ENCODE measurements at regions not wholly inside any gene's neighbourhood (a gene's known extent, or its start where the extent isn't known, plus 50 kb on each side); places are given as distances from the start of the nearest gene placed in this dataset.

DNA sequence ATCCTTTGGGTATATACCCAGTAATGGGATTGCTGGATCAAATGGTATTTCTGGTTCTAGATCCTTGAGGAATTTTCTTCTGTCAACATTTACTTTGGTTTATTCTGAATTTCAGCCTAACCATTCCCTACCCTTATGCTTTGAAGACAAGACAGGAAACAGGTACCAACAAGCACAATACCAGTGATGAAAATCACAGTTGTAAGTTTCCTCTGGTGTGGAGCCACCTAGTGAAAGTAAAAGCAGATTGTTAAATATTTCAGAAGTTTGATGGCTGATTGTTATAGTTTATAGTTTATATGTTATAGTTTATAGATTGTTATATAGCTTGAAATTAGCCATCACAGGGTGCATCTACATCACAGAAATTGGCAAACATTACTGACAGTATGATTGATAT is 104.5 kb upstream of the AGA start:
- H3K4me3 ChIP-seq (ENCODE audit: low read depth, low read length) = no peak overlapping the region
- TF ChIP-seq, protein P1, sequence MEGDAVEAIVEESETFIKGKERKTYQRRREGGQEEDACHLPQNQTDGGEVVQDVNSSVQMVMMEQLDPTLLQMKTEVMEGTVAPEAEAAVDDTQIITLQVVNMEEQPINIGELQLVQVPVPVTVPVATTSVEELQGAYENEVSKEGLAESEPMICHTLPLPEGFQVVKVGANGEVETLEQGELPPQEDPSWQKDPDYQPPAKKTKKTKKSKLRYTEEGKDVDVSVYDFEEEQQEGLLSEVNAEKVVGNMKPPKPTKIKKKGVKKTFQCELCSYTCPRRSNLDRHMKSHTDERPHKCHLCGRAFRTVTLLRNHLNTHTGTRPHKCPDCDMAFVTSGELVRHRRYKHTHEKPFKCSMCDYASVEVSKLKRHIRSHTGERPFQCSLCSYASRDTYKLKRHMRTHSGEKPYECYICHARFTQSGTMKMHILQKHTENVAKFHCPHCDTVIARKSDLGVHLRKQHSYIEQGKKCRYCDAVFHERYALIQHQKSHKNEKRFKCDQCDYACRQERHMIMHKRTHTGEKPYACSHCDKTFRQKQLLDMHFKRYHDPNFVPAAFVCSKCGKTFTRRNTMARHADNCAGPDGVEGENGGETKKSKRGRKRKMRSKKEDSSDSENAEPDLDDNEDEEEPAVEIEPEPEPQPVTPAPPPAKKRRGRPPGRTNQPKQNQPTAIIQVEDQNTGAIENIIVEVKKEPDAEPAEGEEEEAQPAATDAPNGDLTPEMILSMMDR (IDR thresholded peaks at IDR 0.05; ENCODE audit: control insufficient read depth, extremely low read depth, insufficient read depth) = 0 out of 2 replicates have a peak, but pooled peaks have one; percentile 6
- no peak for DNase-seq (ENCODE audit: low read depth)

DNA sequence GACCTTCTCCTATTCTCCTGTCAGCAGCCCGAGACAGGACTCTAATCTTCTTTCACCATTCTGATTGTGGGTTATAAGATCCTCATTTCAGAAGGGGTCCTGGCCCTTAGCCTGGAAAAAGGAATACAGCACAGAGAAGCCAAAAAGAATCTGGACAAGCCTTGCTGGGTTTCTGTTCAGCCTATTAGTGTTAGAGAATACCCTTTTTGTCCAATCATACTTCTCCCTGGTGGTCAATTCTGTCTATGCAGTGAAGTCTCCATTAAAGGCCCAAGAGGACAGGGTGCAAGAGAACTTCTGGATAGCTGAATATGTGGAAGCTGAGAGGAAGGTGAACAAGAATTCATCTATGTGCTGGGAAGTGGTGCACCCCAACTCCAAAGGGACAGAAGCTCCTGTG is 105.7 kb upstream of the AGA start:
- H3K4me3 ChIP-seq (ENCODE audit: low read depth, low read length) = no peak overlapping the region
- no peak for DNase-seq (ENCODE audit: low read depth)
- TF ChIP-seq, protein P1 (IDR thresholded peaks at IDR 0.05; ENCODE audit: control insufficient read depth, extremely low read depth, insufficient read depth) = no peak

DNA sequence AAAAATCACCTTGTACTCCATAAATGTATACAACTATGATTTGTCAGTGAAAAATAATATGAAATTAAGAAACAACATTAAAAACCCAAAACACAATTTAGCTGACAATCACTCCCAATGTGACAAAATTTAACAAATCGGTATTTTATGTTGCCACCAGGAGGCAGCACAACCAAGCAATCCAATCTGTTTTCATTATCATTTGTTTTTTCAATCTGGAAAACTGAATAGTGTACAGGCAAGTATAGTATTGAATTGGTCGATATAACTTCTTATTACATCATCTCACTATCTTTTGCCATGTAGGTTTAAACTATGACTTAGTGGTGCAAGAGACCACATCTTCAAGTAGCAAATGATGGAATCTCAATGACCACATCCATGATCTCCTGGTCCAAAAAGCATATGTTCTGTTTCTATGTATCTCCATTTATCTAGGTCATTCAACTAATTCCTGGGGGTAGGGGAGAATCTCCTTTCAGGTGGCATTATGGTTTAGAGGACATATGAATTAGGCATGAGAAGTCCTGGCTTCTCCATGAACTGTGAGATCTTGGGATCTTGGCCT is 112.9 kb upstream of the AGA start:
- TF ChIP-seq, protein P1 (IDR thresholded peaks at IDR 0.05; ENCODE audit: control insufficient read depth, extremely low read depth, insufficient read depth) = peak; percentile 70
- DNase-seq (ENCODE audit: low read depth) = no peak
- H3K4me3 ChIP-seq (ENCODE audit: low read depth, low read length) = no peak overlapping the region

DNA sequence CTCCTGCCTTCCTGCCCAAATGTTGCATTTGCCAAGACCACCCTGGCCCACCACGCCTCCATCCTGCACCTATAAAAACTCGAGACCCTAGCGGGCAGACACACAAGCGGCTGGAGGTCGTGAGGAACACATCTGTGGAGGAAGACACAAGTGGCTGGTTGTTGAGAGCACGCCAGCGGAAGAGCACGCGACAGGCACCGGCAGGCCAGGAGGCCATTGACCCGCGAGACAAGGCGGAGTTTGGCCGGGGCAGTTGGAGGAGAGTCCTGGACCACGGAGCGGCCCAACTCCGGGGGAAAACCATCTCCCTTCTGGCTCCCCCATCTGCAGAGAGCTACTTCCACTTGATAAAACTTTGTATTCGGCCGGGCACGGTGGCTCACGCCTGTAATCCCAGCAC is 115.2 kb upstream of the AGA start:
- no peak overlapping the region for H3K4me3 ChIP-seq (ENCODE audit: low read depth, low read length)
- no peak for DNase-seq (ENCODE audit: low read depth)
- TF ChIP-seq, protein P1 (IDR thresholded peaks at IDR 0.05; ENCODE audit: control insufficient read depth, extremely low read depth, insufficient read depth) = no peak

DNA sequence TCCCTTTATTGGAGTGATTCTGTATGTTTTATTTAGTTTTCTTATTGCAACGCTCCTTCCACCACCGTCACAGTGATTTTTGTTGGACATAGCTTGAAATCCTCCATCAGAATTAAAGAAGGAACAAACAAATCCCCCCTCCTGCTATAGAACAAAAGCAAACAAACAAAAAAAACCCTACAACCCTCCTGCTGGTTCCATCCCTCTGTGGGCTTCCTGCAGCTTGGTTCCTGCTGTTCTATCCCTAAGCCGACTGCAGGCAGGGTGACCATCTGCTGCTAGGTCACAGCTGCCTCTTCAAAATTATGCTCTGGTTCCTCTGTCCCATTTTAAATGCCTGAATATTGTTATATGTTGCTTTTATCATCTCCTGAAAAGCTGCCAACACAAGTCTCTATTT is 116.8 kb upstream of the AGA start:
- TF ChIP-seq, protein P1 (IDR thresholded peaks at IDR 0.05; ENCODE audit: control insufficient read depth, extremely low read depth, insufficient read depth) = no peak
- H3K4me3 ChIP-seq (ENCODE audit: low read depth, low read length) = no peak overlapping the region
- no peak for DNase-seq (ENCODE audit: low read depth)

DNA sequence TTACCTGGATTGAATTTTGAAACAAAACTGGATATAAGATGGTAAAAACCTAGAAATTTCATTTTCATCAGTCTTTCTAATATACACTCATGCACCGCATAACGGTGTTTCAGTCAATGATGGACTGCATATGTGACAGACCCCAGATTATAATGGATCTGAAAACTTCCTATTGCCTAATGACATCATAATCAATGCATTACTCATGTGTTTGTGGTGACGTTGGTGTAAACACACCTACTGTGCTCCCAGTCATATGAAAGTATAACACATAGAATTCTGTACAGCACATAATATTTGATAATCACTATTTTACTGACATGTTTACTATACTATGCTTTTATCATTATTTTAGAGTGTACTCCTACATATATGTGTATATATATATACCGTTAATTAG is 119.9 kb upstream of the AGA start:
- no peak for DNase-seq (ENCODE audit: low read depth)
- no peak overlapping the region for H3K4me3 ChIP-seq (ENCODE audit: low read depth, low read length)
- TF ChIP-seq, protein P1 (IDR thresholded peaks at IDR 0.05; ENCODE audit: control insufficient read depth, extremely low read depth, insufficient read depth) = no peak

DNA sequence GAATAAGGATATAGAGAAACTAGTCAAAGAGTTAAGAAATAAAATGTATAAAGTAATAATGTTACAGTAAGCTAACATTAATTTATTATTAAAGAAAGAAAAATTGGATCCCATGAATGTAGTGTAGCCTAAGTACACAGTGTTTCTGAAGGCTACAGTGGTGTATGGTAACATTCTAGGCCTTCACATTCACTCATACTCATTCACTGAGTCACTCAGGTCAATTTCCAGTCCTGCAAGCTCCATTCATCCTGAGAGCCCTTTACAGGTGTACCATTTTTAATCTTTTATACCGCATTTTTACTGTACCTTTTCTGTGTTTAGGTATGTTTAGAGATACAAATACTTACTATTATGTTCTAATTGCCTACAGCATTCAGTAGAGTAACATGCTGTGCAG is 120.6 kb upstream of the AGA start:
- no peak for DNase-seq (ENCODE audit: low read depth)
- TF ChIP-seq, protein P1 (IDR thresholded peaks at IDR 0.05; ENCODE audit: control insufficient read depth, extremely low read depth, insufficient read depth) = no peak

More for the DNA sequence above, 120.6 kb upstream of the AGA start:
- no peak overlapping the region for H3K4me3 ChIP-seq (ENCODE audit: low read depth, low read length)

Measured in LNCaP clone FGC (cell line).